ENCODE measurements at regions not wholly inside any gene's neighbourhood (a gene's known extent, or its start where the extent isn't known, plus 50 kb on each side); places are given as distances from the start of the nearest gene placed in this dataset.

DNA sequence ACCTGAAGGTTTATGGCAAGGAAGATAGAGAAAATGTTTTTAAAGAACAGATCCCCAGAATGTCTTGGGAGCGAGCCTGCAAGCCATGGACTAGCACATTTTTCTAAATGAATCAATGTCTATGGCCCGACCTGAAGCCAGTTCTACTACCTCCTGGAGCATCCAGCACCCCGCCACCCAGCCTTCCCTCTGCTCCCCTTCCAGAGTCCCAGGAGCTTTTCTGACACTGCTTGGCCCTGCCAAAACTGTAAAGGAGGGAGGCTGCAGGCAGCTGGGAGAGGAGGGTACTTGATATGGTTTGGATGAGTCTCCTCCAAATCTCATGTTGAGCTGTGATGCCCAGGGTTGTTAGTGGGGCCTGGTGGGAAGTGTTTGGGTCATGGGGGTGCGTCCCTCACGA, 95.5 kb upstream of the FZD10 start:
- Histone ChIP-seq H3K4me1 (no peaks in the 10 kb centered on the region), H3K27me3 (no peaks in the 10 kb centered on the region), H3K9me3 (no peaks in the 10 kb centered on the region), H3K27ac (no peak overlapping the region), H3K36me3 (no peaks in the 10 kb centered on the region), H3K4me3 (no peak overlapping the region)
- TF ChIP-seq, protein P1, sequence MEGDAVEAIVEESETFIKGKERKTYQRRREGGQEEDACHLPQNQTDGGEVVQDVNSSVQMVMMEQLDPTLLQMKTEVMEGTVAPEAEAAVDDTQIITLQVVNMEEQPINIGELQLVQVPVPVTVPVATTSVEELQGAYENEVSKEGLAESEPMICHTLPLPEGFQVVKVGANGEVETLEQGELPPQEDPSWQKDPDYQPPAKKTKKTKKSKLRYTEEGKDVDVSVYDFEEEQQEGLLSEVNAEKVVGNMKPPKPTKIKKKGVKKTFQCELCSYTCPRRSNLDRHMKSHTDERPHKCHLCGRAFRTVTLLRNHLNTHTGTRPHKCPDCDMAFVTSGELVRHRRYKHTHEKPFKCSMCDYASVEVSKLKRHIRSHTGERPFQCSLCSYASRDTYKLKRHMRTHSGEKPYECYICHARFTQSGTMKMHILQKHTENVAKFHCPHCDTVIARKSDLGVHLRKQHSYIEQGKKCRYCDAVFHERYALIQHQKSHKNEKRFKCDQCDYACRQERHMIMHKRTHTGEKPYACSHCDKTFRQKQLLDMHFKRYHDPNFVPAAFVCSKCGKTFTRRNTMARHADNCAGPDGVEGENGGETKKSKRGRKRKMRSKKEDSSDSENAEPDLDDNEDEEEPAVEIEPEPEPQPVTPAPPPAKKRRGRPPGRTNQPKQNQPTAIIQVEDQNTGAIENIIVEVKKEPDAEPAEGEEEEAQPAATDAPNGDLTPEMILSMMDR (IDR thresholded peaks at IDR 0.05) = no peak
- no peak for TF ChIP-seq POLR2A (IDR thresholded peaks at IDR 0.05)
- WGBS (ENCODE audit: insufficient coverage, low coverage, low lambda C conversion rate, missing lambda C conversion rate) = 67% methylated on average over 2 of the region's 5 CpGs
- intact Hi-C loops (cut with DNase I) = no loop called here
- ATAC-seq = no peak
- DNase-seq = no peak

DNA sequence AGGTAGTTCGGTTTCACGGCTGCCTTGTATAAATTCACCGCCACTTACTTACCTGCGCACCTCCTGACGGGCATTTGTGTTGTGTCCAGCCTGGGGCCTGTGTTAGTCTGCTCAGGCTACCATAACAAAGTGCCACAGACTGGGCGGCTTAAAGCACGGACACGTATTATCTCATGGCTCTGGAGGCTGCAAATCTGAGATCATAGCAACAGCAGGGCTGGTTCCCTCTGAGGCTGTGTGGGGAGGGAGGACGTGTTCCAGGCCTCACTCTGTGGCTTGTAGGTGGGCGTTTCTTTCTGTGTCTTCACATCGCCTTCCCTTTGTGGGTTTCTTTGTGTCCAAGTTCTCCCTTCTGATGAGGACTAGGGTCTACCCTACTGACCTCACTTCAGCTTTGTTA, 93.5 kb upstream of the FZD10 start:
- Histone ChIP-seq H3K4me3 (no peak overlapping the region), H3K27me3 (no peaks in the 10 kb centered on the region), H3K4me1 (no peaks in the 10 kb centered on the region), H3K27ac (no peak overlapping the region), H3K9me3 (no peaks in the 10 kb centered on the region), H3K36me3 (no peaks in the 10 kb centered on the region)
- TF ChIP-seq POLR2A (IDR thresholded peaks at IDR 0.05) = no peak
- TF ChIP-seq, protein P1 (IDR thresholded peaks at IDR 0.05) = no peak
- ATAC-seq = no peak
- DNase-seq = no peak
- 83% methylated on average over 11 of the region's 11 CpGs for WGBS (ENCODE audit: insufficient coverage, low coverage, low lambda C conversion rate, missing lambda C conversion rate)
- intact Hi-C loops (cut with DNase I) = no loop called here

DNA sequence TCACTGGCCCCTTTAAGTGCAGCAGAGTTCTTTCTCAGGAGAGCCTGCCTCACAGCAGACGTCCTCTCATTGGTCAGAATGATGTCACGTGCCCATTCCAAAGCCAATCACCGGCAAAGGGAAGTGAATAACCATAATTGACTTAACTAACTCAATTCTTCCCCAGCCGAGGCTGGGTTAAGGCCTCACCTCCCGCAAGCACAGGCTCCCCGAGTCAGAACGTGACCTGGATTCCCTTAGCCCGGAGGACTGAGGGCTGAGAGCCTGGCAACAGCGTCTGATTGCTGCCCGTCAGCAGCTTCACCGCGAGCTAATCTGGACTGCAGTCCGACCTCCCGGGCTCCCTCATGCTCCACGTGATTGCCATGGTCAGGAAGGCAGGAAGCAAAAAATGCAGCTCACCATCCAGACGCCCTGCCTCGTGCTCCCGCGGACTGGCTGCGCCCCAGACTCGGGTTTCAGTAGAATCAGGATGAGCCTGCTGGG, 92.1 kb upstream of the FZD10 start:
- Histone ChIP-seq H3K36me3 (no peaks in the 10 kb centered on the region), H3K9me3 (no peaks in the 10 kb centered on the region), H3K4me1 (no peaks in the 10 kb centered on the region), H3K27ac (no peak overlapping the region), H3K4me3 (no peak overlapping the region), H3K27me3 (no peaks in the 10 kb centered on the region)
- intact Hi-C loops (cut with DNase I) = no loop called here
- TF ChIP-seq POLR2A (IDR thresholded peaks at IDR 0.05) = no peak
- TF ChIP-seq, protein P1 (IDR thresholded peaks at IDR 0.05) = no peak
- peak; percentile 47 to 69 (median 52) for ATAC-seq
- 20% methylated on average over 3 of the region's 21 CpGs for WGBS (ENCODE audit: insufficient coverage, low coverage, low lambda C conversion rate, missing lambda C conversion rate)
- DNase-seq = no peak

DNA sequence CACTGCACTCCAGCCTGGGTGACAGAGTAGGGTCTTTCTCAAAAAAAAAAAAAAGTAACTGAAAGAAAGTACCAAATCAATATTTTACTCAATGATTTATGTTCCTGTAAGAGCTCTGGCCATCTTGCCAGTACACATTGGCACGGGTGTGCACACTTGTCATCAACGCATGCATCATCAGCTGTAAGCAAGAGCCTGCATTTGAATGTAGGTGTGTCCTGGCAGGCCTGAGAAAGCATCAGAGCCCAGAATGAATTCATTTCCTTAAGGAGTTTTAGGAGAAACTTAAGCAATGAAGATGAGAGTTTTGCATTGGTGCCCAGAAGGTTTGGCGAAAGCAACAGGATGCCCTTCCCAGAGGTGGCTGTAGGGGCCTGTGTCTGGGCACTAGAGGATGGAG, 88.5 kb upstream of the FZD10 start:
- no peak for ATAC-seq
- 75% methylated on average over 3 of the region's 3 CpGs for WGBS (ENCODE audit: insufficient coverage, low coverage, low lambda C conversion rate, missing lambda C conversion rate)

More for the DNA sequence above, 88.5 kb upstream of the FZD10 start:
- intact Hi-C loops (cut with DNase I) = no loop called here
- DNase-seq = no peak
- TF ChIP-seq, protein P1 (IDR thresholded peaks at IDR 0.05) = no peak
- no peak for TF ChIP-seq POLR2A (IDR thresholded peaks at IDR 0.05)
- Histone ChIP-seq H3K4me1 (no peaks in the 10 kb centered on the region), H3K4me3 (no peak overlapping the region), H3K9me3 (no peaks in the 10 kb centered on the region), H3K36me3 (no peaks in the 10 kb centered on the region), H3K27me3 (no peaks in the 10 kb centered on the region), H3K27ac (no peak overlapping the region)
